NT2/D1 (cell line): ENCODE measurements at regions not wholly inside any gene's neighbourhood (a gene's known extent, or its start where the extent isn't known, plus 50 kb on each side); places are given as distances from the start of the nearest gene placed in this dataset.

Source experiments
- DNase-seq: peaks from one replicate; pipeline ENCODE4 v3.0.0-alpha.2; 2011; ENCODE audit warnings: low read depth, low spot score
- H3K27me3 ChIP-seq: 2 replicates; pipeline ENCODE4 v1.6.0; 2011; ENCODE audit warnings: mild to moderate bottlenecking; ENCODE audit not compliant: insufficient read length, insufficient read depth
- H3K36me3 ChIP-seq: 2 replicates; pipeline ENCODE4 v1.6.1; 2011; ENCODE audit warnings: mild to moderate bottlenecking, low read length, mixed read lengths; ENCODE audit not compliant: insufficient read depth, insufficient read length
- H3K4me1 ChIP-seq: 2 replicates; pipeline ENCODE4 v1.5.1; 2011; ENCODE audit not compliant: insufficient read depth, insufficient read length
- H3K4me3 ChIP-seq: 2 replicates; pipeline ENCODE4 v1.5.1; 2011; ENCODE audit warnings: low read depth; ENCODE audit not compliant: insufficient read length
- H3K9ac ChIP-seq: 2 replicates; pipeline ENCODE4 v1.6.0; 2011; ENCODE audit warnings: low read depth; ENCODE audit not compliant: insufficient read length
- H3K9me3 ChIP-seq: 2 replicates; pipeline ENCODE4 v1.5.1; 2011; ENCODE audit warnings: mild to moderate bottlenecking, low read length; ENCODE audit not compliant: insufficient read depth
- SUZ12 ChIP-seq: IDR thresholded peaks from 2 replicates; pipeline ENCODE4 v1.6.1; 2011; ENCODE audit not compliant: insufficient read length, insufficient read depth; ENCODE audit errors: extremely low read depth
- YY1 ChIP-seq: IDR thresholded peaks from 2 replicates; pipeline ENCODE4 v1.6.1; 2011; ENCODE audit not compliant: insufficient read length, insufficient read depth
- ZNF274 ChIP-seq: IDR thresholded peaks from 2 replicates; pipeline ENCODE4 v1.6.1; 2011; ENCODE audit warnings: mild to moderate bottlenecking, low read depth, low read length

DNA sequence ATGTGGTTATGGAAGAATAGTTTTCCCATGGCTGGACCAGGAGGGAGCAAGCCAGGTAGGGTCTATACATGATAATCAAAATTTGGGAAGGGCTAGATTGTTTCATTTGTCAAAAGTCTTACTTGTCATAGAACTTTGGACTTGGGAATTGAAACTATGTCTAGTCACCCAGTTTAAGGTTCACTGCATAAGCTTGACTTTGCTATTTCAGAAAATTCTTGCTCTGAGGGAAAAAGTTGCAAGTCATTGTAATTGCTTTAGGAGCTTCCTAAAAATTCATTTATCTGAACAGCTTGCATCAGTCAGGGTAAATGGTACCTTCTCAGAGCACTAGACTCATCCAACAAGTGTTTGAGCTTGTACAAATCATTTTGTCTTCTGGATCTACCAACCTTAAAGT lies 1194.7 kb downstream of the GALC start:
- Histone ChIP-seq H3K36me3 (no peaks in the 10 kb centered on the region), H3K27me3 (no peaks in the 10 kb centered on the region), H3K4me3 (no peak overlapping the region), H3K9ac (no peak overlapping the region), H3K9me3 (no peaks in the 10 kb centered on the region), H3K4me1 (no peaks in the 10 kb centered on the region)
- DNase-seq: no peak
- TF ChIP-seq ZNF274 (no peak), YY1 (no peak), SUZ12 (no peak)

GRCh38 chr14:86797075-86797351 lies 1196.0 kb downstream of the GALC start:
- no peak for DNase-seq
- no peak for TF ChIP-seq ZNF274
- TF ChIP-seq YY1: no peak
- no peak for TF ChIP-seq SUZ12
- no peaks in the 10 kb centered on the region for H3K27me3 ChIP-seq
- no peaks in the 10 kb centered on the region for H3K36me3 ChIP-seq
- no peak overlapping the region for H3K9ac ChIP-seq
- H3K9me3 ChIP-seq: no peaks in the 10 kb centered on the region
- H3K4me1 ChIP-seq: no peaks in the 10 kb centered on the region
- H3K4me3 ChIP-seq: no peak overlapping the region

DNA sequence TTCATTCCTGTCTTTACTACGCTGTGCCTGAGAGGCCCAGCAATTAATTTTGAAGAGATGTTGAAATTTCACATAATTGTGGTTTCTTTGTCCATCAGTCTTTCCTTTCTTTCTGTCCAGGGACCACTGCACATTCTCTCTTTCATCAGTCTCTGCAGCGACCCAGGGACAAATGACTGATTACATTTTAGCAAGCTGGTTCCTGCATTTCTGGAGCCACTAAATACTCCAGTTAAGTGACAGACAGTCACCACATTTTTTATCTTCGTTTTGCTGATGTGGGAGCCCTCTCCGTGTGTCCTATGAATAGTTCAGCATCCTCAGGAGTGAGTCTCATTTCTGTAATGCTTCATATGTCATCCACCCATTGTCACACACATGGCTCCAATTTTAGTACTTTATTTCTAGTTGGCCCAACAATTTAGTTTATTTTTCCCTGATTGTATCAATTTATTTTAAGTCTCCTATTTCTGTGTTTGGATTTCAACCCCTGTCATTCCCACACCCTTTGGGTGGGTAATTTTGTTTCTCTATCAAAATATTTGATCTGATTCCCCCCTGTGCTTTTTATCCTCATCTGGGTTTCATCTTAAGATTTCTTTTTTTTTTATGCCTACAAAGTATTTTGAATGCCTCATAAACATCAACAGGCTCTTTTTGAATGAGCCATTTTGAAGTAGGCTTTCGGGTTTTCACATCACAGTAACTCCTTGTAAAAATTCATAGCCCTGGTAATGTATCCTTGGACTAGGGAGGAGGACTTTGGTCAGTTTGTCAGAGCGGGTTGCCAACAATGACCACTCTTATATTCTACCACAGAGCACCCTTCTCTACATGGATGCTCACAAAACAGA lies 1196.5 kb downstream of the GALC start:
- Histone ChIP-seq H3K4me1 (no peaks in the 10 kb centered on the region), H3K9me3 (no peaks in the 10 kb centered on the region), H3K36me3 (no peaks in the 10 kb centered on the region), H3K9ac (no peak overlapping the region), H3K27me3 (no peaks in the 10 kb centered on the region), H3K4me3 (no peak overlapping the region)
- no peak for TF ChIP-seq YY1
- TF ChIP-seq SUZ12: no peak
- TF ChIP-seq ZNF274: no peak
- no peak for DNase-seq

GRCh38 chr14:86794689-86795088 lies 1198.3 kb downstream of the GALC start:
- H3K36me3 ChIP-seq: no peaks in the 10 kb centered on the region
- H3K4me1 ChIP-seq: no peaks in the 10 kb centered on the region
- TF ChIP-seq ZNF274 (no peak), SUZ12 (no peak), YY1 (no peak)
- no peaks in the 10 kb centered on the region for H3K9me3 ChIP-seq
- H3K4me3 ChIP-seq: no peak overlapping the region
- DNase-seq: no peak
- H3K27me3 ChIP-seq: no peaks in the 10 kb centered on the region
- H3K9ac ChIP-seq: no peak overlapping the region

GRCh38 chr14:86790408-86791364 lies 1202.3 kb downstream of the GALC start:
- no peak for DNase-seq
- TF ChIP-seq ZNF274 (no peak), YY1 (no peak), SUZ12 (no peak)
- no peaks in the 10 kb centered on the region for H3K36me3 ChIP-seq
- no peaks in the 10 kb centered on the region for H3K9me3 ChIP-seq
- no peak overlapping the region for H3K9ac ChIP-seq
- no peaks in the 10 kb centered on the region for H3K27me3 ChIP-seq
- H3K4me1 ChIP-seq: no peaks in the 10 kb centered on the region
- no peak overlapping the region for H3K4me3 ChIP-seq

DNA sequence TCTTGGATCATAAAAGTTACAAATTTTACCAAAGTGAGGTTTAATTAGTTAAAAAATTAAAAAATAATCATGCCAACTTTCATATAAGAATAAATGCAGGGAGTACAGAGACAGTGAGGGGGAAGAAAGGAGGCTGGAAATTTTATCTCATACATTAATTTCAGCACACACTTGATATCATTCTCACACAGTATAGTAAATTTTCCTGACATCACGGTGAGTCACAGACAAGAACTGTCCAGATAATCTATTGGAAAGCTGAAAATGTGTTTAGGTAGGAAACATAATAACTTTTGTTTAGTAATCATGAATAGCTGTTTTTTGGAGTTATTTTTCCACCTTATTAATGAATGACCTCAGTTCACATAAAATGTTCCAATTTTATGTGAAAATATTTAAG lies 1204.8 kb downstream of the GALC start:
- no peak for DNase-seq
- no peak overlapping the region for H3K9ac ChIP-seq
- H3K4me1 ChIP-seq: no peaks in the 10 kb centered on the region
- H3K4me3 ChIP-seq: no peak overlapping the region
- no peaks in the 10 kb centered on the region for H3K9me3 ChIP-seq
- TF ChIP-seq YY1: no peak
- no peak for TF ChIP-seq ZNF274
- no peak for TF ChIP-seq SUZ12
- no peaks in the 10 kb centered on the region for H3K36me3 ChIP-seq
- no peaks in the 10 kb centered on the region for H3K27me3 ChIP-seq

DNA sequence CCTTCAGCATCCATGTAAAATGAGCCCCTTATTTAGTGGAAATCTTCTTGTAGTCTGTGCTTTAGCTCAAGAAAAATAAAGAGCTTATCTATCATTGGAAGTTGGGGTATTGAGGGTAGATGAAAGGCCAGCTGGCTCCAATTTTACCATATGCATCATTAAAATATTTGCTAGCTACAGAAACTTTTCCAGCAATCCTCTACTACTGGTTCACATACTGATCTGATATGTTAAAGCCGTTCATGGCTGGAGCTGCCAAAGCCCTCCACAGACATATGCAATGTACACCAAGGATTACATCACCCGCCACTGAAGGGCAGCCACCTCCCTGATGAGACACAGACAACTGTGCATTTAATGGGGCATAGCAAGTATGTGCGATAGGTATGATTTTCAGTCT lies 1205.3 kb downstream of the GALC start:
- DNase-seq: no peak
- Histone ChIP-seq H3K4me1 (no peaks in the 10 kb centered on the region), H3K36me3 (no peaks in the 10 kb centered on the region), H3K9me3 (no peaks in the 10 kb centered on the region), H3K4me3 (no peak overlapping the region), H3K9ac (no peak overlapping the region), H3K27me3 (no peaks in the 10 kb centered on the region)
- TF ChIP-seq SUZ12 (no peak), ZNF274 (no peak), YY1 (no peak)
